KMS-11 (cell line): ENCODE measurements at regions not wholly inside any gene's neighbourhood (a gene's known extent, or its start where the extent isn't known, plus 50 kb on each side); places are given as distances from the start of the nearest gene placed in this dataset.
"Not testable (repeated sequence)": the region's sequence is repeated elsewhere in the genome, so short reads cannot be mapped to it uniquely, and the experiment has no call there.

Experiments
- H2AFZ ChIP-seq: fragments of 200-600 bp; sonication (generic); 2 replicates; pipeline ENCODE4 v1.6.1; 2016; ENCODE audit warnings: antibody characterized with exemption, mixed run types, low read depth
- H3K27ac ChIP-seq: fragments of 200-600 bp; sonication (generic); 2 replicates; pipeline ENCODE4 v1.6.1; 2016; ENCODE audit warnings: mild to moderate bottlenecking, mixed run types
- H3K27me3 ChIP-seq: fragments of 200-600 bp; sonication (generic); 2 replicates; pipeline ENCODE4 v1.6.1; 2017; ENCODE audit warnings: mild to moderate bottlenecking, low read depth, mixed run types, moderate library complexity; ENCODE audit not compliant: insufficient read depth
- H3K36me3 ChIP-seq: fragments of 200-600 bp; sonication (generic); 2 replicates; pipeline ENCODE4 v1.6.1; 2017; ENCODE audit warnings: mild to moderate bottlenecking, mixed run types; ENCODE audit not compliant: insufficient read depth
- H3K4me1 ChIP-seq: fragments of 200-600 bp; sonication (generic); 2 replicates; pipeline ENCODE4 v1.6.1; 2016; ENCODE audit warnings: mild to moderate bottlenecking, low read depth, mixed run types; ENCODE audit not compliant: poor library complexity, severe bottlenecking
- H3K4me2 ChIP-seq: fragments of 200-600 bp; sonication (generic); 2 replicates; pipeline ENCODE4 v1.7.0; 2016; ENCODE audit warnings: mild to moderate bottlenecking, mixed run types
- H3K4me3 ChIP-seq: fragments of 200-600 bp; sonication (generic); IDR thresholded peaks from 2 replicates; pipeline ENCODE4 v1.6.1; 2017; ENCODE audit warnings: low read depth, low read length, mixed read lengths; ENCODE audit not compliant: insufficient read depth
- H3K79me2 ChIP-seq: fragments of 200-600 bp; sonication (generic); 2 replicates; pipeline ENCODE4 v1.6.1; 2016; ENCODE audit warnings: low read depth, mixed run types; ENCODE audit not compliant: insufficient read depth
- H3K9ac ChIP-seq: fragments of 200-600 bp; sonication (generic); 2 replicates; pipeline ENCODE4 v1.6.1; 2016; ENCODE audit warnings: mild to moderate bottlenecking, mixed run types
- H4K20me1 ChIP-seq: fragments of 200-600 bp; sonication (generic); 2 replicates; pipeline ENCODE4 v1.6.1; 2016; ENCODE audit warnings: mild to moderate bottlenecking, mixed run types; ENCODE audit not compliant: insufficient read depth
- TF ChIP-seq, protein P1 (sequence below): fragments of 200-600 bp; sonication (generic); conservative IDR thresholded peaks from 2 replicates; pipeline ENCODE4 v1.6.1; 2017; ENCODE audit warnings: low read depth, mild to moderate bottlenecking, antibody characterized with exemption, low read length, moderate library complexity, mixed read lengths

DNA sequence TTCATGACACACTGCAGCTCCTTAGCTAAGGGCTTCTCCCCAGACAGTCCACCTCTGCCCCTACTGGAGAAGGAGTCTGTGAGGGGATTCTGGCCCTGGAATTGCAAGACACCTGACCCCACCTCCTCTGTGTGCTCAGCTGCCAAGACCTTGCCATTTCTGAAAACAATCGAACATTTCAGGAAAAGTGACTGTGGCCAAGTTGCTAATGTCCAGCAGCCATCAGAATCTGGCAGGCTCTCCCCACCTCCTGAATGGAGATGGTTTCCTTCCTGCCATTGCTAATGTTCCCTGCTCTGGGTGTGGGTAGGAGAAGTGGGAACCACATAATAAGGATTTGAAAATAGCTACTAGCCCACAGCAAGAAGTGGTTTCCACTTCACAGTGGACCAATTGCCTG, 127.2 kb upstream of the ALX4 start:
- H3K36me3 ChIP-seq = no peaks in the 10 kb centered on the region
- TF ChIP-seq, protein P1, sequence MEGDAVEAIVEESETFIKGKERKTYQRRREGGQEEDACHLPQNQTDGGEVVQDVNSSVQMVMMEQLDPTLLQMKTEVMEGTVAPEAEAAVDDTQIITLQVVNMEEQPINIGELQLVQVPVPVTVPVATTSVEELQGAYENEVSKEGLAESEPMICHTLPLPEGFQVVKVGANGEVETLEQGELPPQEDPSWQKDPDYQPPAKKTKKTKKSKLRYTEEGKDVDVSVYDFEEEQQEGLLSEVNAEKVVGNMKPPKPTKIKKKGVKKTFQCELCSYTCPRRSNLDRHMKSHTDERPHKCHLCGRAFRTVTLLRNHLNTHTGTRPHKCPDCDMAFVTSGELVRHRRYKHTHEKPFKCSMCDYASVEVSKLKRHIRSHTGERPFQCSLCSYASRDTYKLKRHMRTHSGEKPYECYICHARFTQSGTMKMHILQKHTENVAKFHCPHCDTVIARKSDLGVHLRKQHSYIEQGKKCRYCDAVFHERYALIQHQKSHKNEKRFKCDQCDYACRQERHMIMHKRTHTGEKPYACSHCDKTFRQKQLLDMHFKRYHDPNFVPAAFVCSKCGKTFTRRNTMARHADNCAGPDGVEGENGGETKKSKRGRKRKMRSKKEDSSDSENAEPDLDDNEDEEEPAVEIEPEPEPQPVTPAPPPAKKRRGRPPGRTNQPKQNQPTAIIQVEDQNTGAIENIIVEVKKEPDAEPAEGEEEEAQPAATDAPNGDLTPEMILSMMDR = no peak
- no peak overlapping the region for H3K4me2 ChIP-seq
- H4K20me1 ChIP-seq = no peaks in the 10 kb centered on the region
- no peak overlapping the region for H3K27ac ChIP-seq
- no peaks in the 10 kb centered on the region for H3K27me3 ChIP-seq
- H3K4me1 ChIP-seq = no peaks in the 10 kb centered on the region
- H3K79me2 ChIP-seq = no peaks in the 10 kb centered on the region
- no peak overlapping the region for H3K9ac ChIP-seq
- no peak overlapping the region for H2AFZ ChIP-seq
- H3K4me3 ChIP-seq = no peak overlapping the region

DNA sequence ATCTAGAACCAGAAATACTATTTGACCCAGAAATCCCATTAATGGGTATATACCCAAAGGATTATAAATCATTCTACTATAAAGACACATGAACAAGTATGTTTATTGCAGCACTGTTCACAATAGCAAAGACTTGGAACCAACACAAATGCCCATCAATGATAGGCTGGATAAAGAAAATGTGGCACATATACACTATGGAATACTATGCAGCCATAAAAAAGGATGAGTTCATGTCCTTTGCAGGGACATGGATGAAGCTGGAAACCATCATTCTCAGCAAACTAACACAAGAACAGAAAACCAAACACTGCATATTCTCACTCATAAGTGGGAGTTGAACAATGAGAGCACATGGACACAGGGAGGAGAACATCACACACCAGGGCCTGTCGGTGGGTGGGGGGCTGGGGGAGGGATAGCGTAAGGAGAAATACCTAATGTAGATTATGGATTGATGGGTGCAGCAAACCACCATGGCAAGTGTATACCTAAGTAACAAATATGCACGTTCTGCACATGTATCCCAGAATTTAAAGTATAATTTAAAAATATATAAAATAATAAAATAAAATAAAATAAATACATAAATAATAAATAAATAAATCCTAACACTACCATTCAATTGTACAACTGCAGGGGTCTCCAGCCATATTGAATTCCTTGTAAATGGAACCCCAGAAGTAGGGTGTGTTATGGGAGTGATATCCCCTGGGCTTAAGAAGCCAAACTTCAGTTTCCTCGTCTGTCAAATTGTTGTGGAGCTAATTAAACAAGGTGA, 122.4 kb upstream of the CD82 start:
- not testable (repeated sequence) for H3K4me2 ChIP-seq, H3K36me3 ChIP-seq, H4K20me1 ChIP-seq, H2AFZ ChIP-seq, H3K4me3 ChIP-seq, H3K9ac ChIP-seq, H3K27ac ChIP-seq, H3K27me3 ChIP-seq, H3K4me1 ChIP-seq, H3K79me2 ChIP-seq

DNA sequence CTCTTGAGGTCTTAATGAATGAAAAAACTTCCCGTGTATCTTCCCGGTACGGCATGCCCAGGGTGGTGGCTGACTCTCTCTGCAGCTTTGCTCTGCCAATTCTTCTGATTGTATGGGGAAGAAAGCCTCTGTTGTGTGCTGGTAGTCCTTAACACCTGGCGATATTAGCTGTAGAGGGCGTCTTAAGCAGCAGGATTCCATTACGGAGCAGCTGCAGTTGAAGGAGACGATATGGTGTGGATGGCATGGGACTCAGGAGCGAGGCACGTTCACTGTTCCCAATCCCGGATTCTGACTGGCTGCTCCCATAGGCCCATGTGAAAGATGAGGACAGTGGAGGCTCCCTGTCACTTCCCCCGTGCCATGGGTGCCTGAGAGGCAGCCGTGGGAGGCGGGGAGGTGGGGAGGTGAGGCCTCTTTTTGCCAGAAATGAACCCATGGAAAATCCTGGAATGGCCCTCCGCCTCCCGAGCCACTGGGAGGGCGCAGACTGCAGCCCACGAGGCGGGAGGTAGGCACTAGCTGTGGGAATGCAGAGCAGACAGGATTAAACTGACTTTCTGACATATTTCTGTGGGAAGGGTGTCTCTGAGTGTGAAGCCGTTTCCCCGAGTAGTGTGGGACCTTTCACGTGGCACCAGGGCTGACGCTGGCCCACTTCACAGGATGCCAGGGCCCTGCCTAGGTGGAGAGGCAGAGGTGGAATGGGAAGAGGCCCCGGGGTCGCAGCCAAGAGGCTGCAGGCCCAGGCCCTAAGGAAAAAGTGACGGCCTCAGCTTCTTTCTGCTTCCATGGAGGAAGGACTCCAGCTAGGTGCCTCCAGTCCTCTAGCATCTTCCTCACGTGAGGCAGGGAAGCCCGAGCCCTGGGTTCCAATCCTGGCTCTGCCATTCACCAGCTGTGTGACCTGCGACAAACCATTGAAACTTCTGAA, 121.4 kb upstream of the CD82 start:
- TF ChIP-seq, protein P1 = no peak
- Histone ChIP-seq H3K36me3 (no peaks in the 10 kb centered on the region), H3K27me3 (no peaks in the 10 kb centered on the region), H3K4me1 (no peaks in the 10 kb centered on the region), H3K27ac (no peak overlapping the region), H3K79me2 (no peaks in the 10 kb centered on the region), H3K9ac (no peak overlapping the region), H4K20me1 (no peaks in the 10 kb centered on the region), H3K4me2 (no peak overlapping the region), H3K4me3 (no peak overlapping the region), H2AFZ (no peak overlapping the region)

DNA sequence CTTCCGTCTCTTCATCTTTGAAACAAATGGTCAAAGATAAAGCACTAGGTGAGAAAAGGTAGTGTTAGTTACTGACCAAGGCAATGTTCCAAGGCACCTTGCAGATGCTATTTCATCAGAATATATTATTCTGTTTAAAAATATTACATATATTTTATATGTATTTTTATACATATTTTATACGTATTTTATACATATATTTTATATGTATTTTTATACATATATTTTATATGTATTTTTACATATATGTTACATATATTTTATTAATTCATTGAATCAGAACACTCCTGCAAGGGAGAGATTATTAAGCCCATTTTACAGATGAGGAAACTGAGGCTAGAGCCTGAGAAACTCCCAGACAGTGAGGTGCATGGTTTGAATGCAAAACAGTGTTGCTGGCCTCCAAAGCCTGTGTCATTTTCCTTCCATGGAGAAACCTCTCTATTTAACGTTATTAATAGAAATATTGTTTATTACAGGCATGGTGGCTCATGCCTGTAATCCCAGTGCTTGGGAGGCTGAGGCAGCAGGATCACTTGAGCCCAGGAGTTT, 120.6 kb upstream of the CD82 start:
- Histone ChIP-seq H3K27me3 (no peaks in the 10 kb centered on the region), H3K79me2 (no peaks in the 10 kb centered on the region), H3K4me2 (no peak overlapping the region), H4K20me1 (no peaks in the 10 kb centered on the region), H3K4me1 (no peaks in the 10 kb centered on the region), H2AFZ (no peak overlapping the region), H3K9ac (no peak overlapping the region), H3K36me3 (no peaks in the 10 kb centered on the region), H3K27ac (no peak overlapping the region), H3K4me3 (no peak overlapping the region)
- TF ChIP-seq, protein P1 = no peak
